ENCODE measurements at regions not wholly inside any gene's neighbourhood (a gene's known extent, or its start where the extent isn't known, plus 50 kb on each side); places are given as distances from the start of the nearest gene placed in this dataset.

DNA sequence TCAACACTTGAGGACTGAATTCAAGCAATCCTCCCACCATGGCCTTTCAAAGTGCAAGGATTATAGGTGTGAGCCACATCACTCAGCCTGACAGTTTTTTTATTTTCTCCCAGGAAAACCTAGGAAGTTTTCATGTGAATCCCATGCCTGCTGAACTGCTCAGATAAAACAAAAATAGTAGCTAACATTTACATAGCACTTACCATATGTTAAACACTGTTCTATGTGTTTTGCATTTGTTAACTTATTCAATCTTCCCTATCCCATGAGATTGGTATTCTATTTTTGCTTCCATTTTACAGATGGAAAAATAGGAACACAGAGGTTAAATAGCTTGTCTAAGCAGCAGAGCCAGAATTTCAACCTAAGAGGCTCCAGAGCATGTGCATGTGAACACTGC is 157.4 kb upstream of the KCTD1 start:
- H3K4me3 ChIP-seq (ENCODE audit: low read depth, low read length) = no peak overlapping the region
- DNase-seq (ENCODE audit: low read depth) = no peak
- TF ChIP-seq, protein P1, sequence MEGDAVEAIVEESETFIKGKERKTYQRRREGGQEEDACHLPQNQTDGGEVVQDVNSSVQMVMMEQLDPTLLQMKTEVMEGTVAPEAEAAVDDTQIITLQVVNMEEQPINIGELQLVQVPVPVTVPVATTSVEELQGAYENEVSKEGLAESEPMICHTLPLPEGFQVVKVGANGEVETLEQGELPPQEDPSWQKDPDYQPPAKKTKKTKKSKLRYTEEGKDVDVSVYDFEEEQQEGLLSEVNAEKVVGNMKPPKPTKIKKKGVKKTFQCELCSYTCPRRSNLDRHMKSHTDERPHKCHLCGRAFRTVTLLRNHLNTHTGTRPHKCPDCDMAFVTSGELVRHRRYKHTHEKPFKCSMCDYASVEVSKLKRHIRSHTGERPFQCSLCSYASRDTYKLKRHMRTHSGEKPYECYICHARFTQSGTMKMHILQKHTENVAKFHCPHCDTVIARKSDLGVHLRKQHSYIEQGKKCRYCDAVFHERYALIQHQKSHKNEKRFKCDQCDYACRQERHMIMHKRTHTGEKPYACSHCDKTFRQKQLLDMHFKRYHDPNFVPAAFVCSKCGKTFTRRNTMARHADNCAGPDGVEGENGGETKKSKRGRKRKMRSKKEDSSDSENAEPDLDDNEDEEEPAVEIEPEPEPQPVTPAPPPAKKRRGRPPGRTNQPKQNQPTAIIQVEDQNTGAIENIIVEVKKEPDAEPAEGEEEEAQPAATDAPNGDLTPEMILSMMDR (conservative IDR thresholded peaks at IDR 0.05; ENCODE audit: low read depth, low read length) = no peak

DNA sequence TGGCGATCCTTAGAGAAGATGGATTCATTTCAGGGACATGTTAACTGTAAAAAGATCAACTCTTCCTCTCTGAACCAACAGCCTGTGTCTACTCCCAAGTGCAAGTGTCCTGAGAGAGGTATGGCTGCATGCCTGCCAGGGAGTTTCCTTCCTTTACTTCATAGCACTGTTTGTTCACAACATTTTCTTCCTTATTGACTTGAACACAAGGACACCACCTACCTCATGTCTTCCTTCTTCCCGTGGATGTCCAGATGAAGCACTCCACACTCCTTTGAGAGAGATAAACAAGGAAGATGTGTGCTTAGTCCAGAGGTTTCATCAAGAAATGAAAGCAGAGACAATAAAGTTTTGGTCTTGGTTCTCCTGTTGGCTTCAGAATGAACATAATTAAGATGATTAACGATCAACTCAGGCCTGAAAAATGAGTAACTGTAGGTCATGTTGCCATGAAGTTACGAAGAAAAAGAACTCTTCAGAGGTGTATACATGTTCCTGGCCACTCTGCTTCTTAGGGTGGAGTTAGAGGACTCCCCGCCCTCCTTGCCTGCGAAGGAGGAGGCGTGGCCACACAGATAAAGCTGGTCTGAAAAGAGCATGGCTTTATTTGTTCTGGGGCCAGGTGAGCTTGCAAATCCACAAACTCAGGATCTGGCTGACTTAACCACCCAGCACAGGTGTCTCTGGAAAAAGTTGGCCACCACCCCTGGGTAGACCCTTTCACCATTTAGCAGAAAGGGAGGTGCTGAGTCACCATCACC is 155.0 kb upstream of the KCTD1 start:
- H3K4me3 ChIP-seq (ENCODE audit: low read depth, low read length) = no peak overlapping the region
- TF ChIP-seq, protein P1 (conservative IDR thresholded peaks at IDR 0.05; ENCODE audit: low read depth, low read length) = no peak
- DNase-seq (ENCODE audit: low read depth) = no peak

DNA sequence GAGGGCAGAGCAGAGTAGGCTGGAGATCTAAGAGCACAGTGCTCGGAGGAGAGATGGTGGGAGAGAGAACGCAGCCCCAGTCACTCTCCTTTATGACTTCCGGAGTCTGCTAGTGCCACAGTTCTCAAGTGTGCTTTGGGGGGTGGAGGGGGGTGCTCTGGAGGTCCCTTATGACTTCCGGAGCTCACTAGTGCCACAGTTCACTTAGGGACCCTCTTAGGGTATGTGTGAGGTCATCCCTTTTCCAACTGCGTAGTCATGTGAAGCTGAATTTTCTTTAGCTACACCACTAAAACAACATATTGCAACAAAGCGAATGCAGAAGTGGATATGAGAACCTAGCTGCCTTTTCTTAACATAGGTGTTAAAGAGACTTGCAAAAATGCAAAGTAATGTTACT is 153.7 kb upstream of the KCTD1 start:
- no peak for DNase-seq (ENCODE audit: low read depth)
- TF ChIP-seq, protein P1 (conservative IDR thresholded peaks at IDR 0.05; ENCODE audit: low read depth, low read length) = no peak
- H3K4me3 ChIP-seq (ENCODE audit: low read depth, low read length) = no peak overlapping the region

DNA sequence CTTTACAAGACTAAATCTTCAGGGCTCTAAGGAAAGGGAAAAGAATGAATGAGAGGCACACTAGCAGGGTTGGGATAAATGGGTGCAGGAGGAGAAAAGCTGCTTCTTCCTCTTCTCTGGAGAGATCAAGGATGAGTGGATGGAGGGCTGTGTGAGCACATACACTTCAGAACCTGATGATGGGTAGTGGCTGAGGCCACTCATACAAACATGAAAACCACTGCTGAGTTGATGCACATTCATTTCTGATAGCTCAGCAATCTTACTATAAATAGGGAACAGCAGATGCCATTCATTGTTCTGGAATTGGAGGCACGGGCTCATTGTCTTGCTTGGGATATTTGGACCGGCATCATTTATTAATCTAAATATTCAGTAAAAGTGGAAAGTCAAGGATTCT is 152.4 kb upstream of the KCTD1 start:
- H3K4me3 ChIP-seq (ENCODE audit: low read depth, low read length) = no peak overlapping the region
- no peak for DNase-seq (ENCODE audit: low read depth)
- TF ChIP-seq, protein P1 (conservative IDR thresholded peaks at IDR 0.05; ENCODE audit: low read depth, low read length) = no peak

DNA sequence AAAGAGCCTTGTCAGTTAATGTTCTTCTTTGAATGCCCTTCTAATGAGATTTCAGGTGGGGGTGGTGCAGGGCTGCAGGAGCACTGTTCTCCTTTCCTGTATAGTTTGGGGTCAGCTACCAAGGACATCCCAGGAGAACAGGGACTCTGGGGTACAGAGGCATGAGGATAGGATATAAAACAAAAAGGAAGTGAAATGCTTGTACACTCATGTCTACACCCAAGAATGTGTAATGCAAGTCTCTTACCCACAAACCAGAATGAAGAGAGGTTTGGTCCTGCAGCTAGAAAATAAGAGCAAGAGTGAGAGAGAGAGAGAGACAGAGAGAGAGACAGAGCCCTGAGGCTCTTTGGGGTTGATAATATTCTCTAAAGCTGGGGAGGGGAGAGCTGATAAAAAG is 151.8 kb upstream of the KCTD1 start:
- no peak for DNase-seq (ENCODE audit: low read depth)
- no peak overlapping the region for H3K4me3 ChIP-seq (ENCODE audit: low read depth, low read length)
- TF ChIP-seq, protein P1 (conservative IDR thresholded peaks at IDR 0.05; ENCODE audit: low read depth, low read length) = no peak

DNA sequence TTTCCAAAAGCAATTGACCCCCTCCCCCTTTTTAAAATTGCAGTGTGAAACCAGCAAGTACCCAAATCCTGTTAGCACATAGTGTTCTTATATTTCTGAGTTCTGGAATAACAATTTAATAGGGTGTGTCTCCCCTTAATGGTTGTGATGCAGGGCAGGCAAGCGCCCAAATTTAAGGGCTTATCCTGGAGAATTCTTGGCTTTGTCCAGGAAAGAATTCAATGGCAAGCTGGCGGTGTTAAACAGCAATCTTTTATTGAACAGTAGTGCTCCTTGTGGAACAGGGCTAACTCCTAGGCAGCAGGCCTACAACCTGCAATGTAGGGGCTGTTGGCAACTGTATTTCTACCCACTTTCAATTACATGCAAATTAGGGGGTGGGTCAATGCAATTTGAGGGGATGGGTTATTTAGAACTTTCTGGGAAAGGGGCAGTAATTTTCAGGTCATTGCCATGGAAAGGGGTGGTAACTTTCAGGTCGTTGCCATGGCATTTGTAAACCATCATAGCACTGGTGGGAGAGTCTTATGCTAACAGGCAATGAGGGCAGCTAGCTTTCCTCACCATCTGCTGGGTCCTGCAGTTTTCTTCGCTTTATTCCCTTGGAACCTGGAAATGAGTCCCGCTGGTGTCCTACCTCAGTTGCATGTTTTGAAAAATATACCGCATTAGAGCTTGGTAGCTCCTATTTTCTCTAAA is 149.0 kb upstream of the KCTD1 start:
- H3K4me3 ChIP-seq (ENCODE audit: low read depth, low read length) = no peak overlapping the region
- DNase-seq (ENCODE audit: low read depth) = no peak
- TF ChIP-seq, protein P1 (conservative IDR thresholded peaks at IDR 0.05; ENCODE audit: low read depth, low read length) = no peak

DNA sequence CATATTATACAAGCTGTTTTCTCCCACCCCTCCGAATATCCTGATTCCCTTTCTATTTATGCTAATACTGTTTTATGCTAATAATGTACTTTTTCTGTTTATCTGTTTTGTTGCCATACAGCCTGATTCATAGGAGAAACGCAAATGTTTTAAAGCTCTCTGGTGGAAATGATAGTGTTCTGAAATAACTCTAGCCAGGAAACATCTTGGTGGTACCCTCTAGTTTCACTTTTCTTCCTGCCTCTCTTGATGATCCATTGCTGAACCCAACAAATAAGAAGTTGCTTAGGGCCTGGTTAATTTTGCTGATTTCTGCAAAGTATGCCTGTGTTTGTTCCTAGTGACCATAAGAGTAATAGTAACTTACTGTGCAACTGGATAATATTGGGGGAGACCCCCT is 148.4 kb upstream of the KCTD1 start:
- TF ChIP-seq, protein P1 (conservative IDR thresholded peaks at IDR 0.05; ENCODE audit: low read depth, low read length) = no peak
- DNase-seq (ENCODE audit: low read depth) = no peak
- no peak overlapping the region for H3K4me3 ChIP-seq (ENCODE audit: low read depth, low read length)
